IMR-90 (cell line): ENCODE measurements at regions not wholly inside any gene's neighbourhood (a gene's known extent, or its start where the extent isn't known, plus 50 kb on each side); places are given as distances from the start of the nearest gene placed in this dataset.

ENCODE experiments used
- ATAC-seq: fragments of 200-7000 bp; cut with Tn5 transposase; 2 replicates; pipeline ENCODE4 v1.9.1; 2020; ENCODE audit warnings: low read depth, mild to moderate bottlenecking, moderate library complexity
- BruUV-seq: library from RNA; stranded (reverse); fragments of 400-500 nt; replicated peaks from 2 replicates; lab custom pipeline; 2021; lab: Mats Ljungman, UMichigan
- CTCF ChIA-PET: fragments of 300-600 bp; formaldehyde crosslinking; extraction: SDS; loops from one replicate; lab custom pipeline; 2021; ENCODE audit warnings: antibody characterized with exemption; lab: Yijun Ruan, JAX
- POLR2A ChIA-PET: fragments of 300-600 bp; sonication (Branson Sonifier 250); formaldehyde crosslinking; loops from one replicate; lab custom pipeline; 2022; ENCODE audit warnings: antibody characterized with exemption; ENCODE audit not compliant: unreplicated experiment; lab: Charles Lee
- DNase-seq: peaks from one replicate; pipeline ENCODE4 v3.0.0; 2013
- H2AFZ ChIP-seq: replicated peaks from 2 replicates; pipeline ENCODE3; 2013; ENCODE audit warnings: low read length, mild to moderate bottlenecking; ENCODE audit not compliant: poor library complexity
- H2AK5ac ChIP-seq: 2 replicates; pipeline ENCODE4 v1.6.1; 2013; ENCODE audit warnings: low read depth, low read length, inconsistent platforms
- H2AK9ac ChIP-seq: replicated peaks from 2 replicates; pipeline ENCODE3; 2013; ENCODE audit warnings: mild to moderate bottlenecking, low read depth, low read length, moderate library complexity; ENCODE audit not compliant: poor library complexity
- H2BK120ac ChIP-seq: 2 replicates; pipeline ENCODE4 v1.6.1; 2013; ENCODE audit warnings: low read depth, low read length, inconsistent platforms
- H2BK15ac ChIP-seq: 3 replicates; pipeline ENCODE4 v1.6.1; 2013; ENCODE audit warnings: low read depth, low read length, inconsistent platforms
- H2BK20ac ChIP-seq: 2 replicates; pipeline ENCODE4 v1.6.1; 2013; ENCODE audit warnings: low read depth, mild to moderate bottlenecking, inconsistent platforms, low read length, moderate library complexity
- H2BK5ac ChIP-seq: 2 replicates; pipeline ENCODE4 v1.6.1; 2013; ENCODE audit warnings: mild to moderate bottlenecking, low read depth, low read length, inconsistent platforms; ENCODE audit not compliant: poor library complexity, severe bottlenecking
- H3K14ac ChIP-seq: replicated peaks from 2 replicates; pipeline ENCODE4 v1.6.1; 2013; ENCODE audit warnings: low read depth, low read length, inconsistent platforms
- H3K18ac ChIP-seq: 2 replicates; pipeline ENCODE4 v1.6.1; 2013; ENCODE audit warnings: low read depth, low read length, control low read depth
- H3K23ac ChIP-seq: 2 replicates; pipeline ENCODE4 v1.6.1; 2013; ENCODE audit warnings: low read depth, low read length, inconsistent platforms
- H3K27ac ChIP-seq: 2 replicates; pipeline ENCODE4 v1.5.1; 2013; ENCODE audit warnings: mild to moderate bottlenecking, control low read depth, low read length; ENCODE audit not compliant: insufficient read depth
- H3K27me3 ChIP-seq: 2 replicates; pipeline ENCODE4 v1.6.1; 2013; ENCODE audit warnings: low read length; ENCODE audit not compliant: control insufficient read depth, insufficient read depth
- H3K36me3 ChIP-seq: 2 replicates; pipeline ENCODE4 v1.6.1; 2013; ENCODE audit warnings: low read length, mixed read lengths; ENCODE audit not compliant: control insufficient read depth, insufficient read depth
- H3K4ac ChIP-seq: 2 replicates; pipeline ENCODE4 v1.6.1; 2013; ENCODE audit warnings: low read depth, low read length, inconsistent platforms
- H3K4me1 ChIP-seq: 2 replicates; pipeline ENCODE4 v1.6.1; 2013; ENCODE audit warnings: low read length, mixed read lengths; ENCODE audit not compliant: control insufficient read depth, insufficient read depth
- H3K4me2 ChIP-seq: 2 replicates; pipeline ENCODE4 v1.6.1; 2013; ENCODE audit warnings: low read depth, mild to moderate bottlenecking, control low read depth, low read length, moderate library complexity
- H3K4me3 ChIP-seq: 2 replicates; pipeline ENCODE4 v1.5.1; 2013; ENCODE audit warnings: low read depth, mild to moderate bottlenecking, control low read depth, low read length, moderate library complexity; ENCODE audit not compliant: insufficient read depth
- H3K56ac ChIP-seq: 2 replicates; pipeline ENCODE4 v1.6.1; 2013; ENCODE audit warnings: low read length, inconsistent platforms; ENCODE audit not compliant: insufficient read depth; ENCODE audit errors: extremely low read depth
- H3K79me1 ChIP-seq, 2 experiments: 2 replicates each; pipeline ENCODE4 v1.6.1; 2013; ENCODE audit warnings: low read length in 2 of 2, inconsistent platforms in 1 of 2, low read depth in 1 of 2
- H3K9ac ChIP-seq: 2 replicates; pipeline ENCODE4 v1.6.1; 2013; ENCODE audit warnings: low read depth, low read length, control low read depth
- H3K9me1 ChIP-seq: 2 replicates; pipeline ENCODE4 v1.6.1; 2013; ENCODE audit warnings: low read length, inconsistent platforms; ENCODE audit not compliant: insufficient read depth
- H3K9me3 ChIP-seq: 2 replicates; pipeline ENCODE4 v1.6.1; 2013; ENCODE audit warnings: low read length; ENCODE audit not compliant: control insufficient read depth, insufficient read depth
- H4K20me1 ChIP-seq: 2 replicates; pipeline ENCODE4 v1.6.1; 2013; ENCODE audit warnings: low read length, inconsistent platforms; ENCODE audit not compliant: insufficient read depth
- H4K5ac ChIP-seq: 2 replicates; pipeline ENCODE4 v1.6.1; 2013; ENCODE audit warnings: mild to moderate bottlenecking, low read depth, low read length, control low read depth
- H4K8ac ChIP-seq, 2 experiments: 2 replicates each; pipeline ENCODE4 v1.6.1; 2013; ENCODE audit warnings: low read depth in 2 of 2, low read length in 2 of 2, control low read depth in 1 of 2, inconsistent platforms in 1 of 2
- H4K91ac ChIP-seq: 2 replicates; pipeline ENCODE4 v1.6.1; 2013; ENCODE audit warnings: low read depth, low read length, inconsistent platforms; ENCODE audit not compliant: insufficient read depth
- CHD1 ChIP-seq: IDR thresholded peaks from 2 replicates; pipeline ENCODE4 v1.6.1; 2012; ENCODE audit warnings: low read depth, low read length, improper control_type of control experiment
- FOS ChIP-seq: fragments of 150-350 bp; IDR thresholded peaks from 2 replicates; pipeline ENCODE4 v1.6.1; 2016; ENCODE audit warnings: low read depth, low read length
- MAFK ChIP-seq: IDR thresholded peaks from 2 replicates; pipeline ENCODE4 v1.6.1; 2012; ENCODE audit warnings: low read depth, low read length, improper control_type of control experiment
- MXI1 ChIP-seq: IDR thresholded peaks from 2 replicates; pipeline ENCODE4 v1.6.1; 2012; ENCODE audit warnings: low read depth, mild to moderate bottlenecking, low read length, moderate library complexity, borderline replicate concordance
- NFE2L2 ChIP-seq: fragments of 150-350 bp; IDR thresholded peaks from 2 replicates; pipeline ENCODE4 v1.6.1; 2016; ENCODE audit warnings: low read depth, mild to moderate bottlenecking, low read length
- POLR2A ChIP-seq: IDR thresholded peaks from 2 replicates; pipeline ENCODE4 v1.6.1; 2012; ENCODE audit warnings: mild to moderate bottlenecking, low read depth, low read length
- RAD21 ChIP-seq: IDR thresholded peaks from 2 replicates; pipeline ENCODE4 v1.6.1; 2012; ENCODE audit warnings: low read length, improper control_type of control experiment
- WGBS, 2 experiments: methylation state at CpG; one replicate each; pipeline versions ENCODE4 v1.1.5 to v1.1.7; 2013; ENCODE audit warnings: missing lambda C conversion rate in 2 of 2; ENCODE audit not compliant: insufficient read length in 1 of 2; ENCODE audit errors: extremely low coverage in 2 of 2; 5-methylcytosine and 5-hydroxymethylcytosine counted together
- dilution Hi-C: fragments of 300-500 bp; cut with HindIII; formaldehyde crosslinking; loops from one replicate; pipeline ENCODE4 v1.14.3; 2018; ENCODE audit warnings: low sequenced_read_pairs; ENCODE audit not compliant: unreplicated experiment
- in situ Hi-C: fragments of 300-500 bp; cut with MboI; formaldehyde crosslinking; loops from 3 replicates; pipeline ENCODE4 v1.14.3; 2019; ENCODE audit warnings: low sequenced_read_pairs, inconsistent platforms, mixed read lengths
- intact Hi-C: fragments of 100-400 bp; cut with micrococcal nuclease; formaldehyde crosslinking; loops from 2 replicates; pipeline ENCODE4 v1.10.0; 2022
- TF ChIP-seq, protein P1 (sequence below): fragments of 150-350 bp; IDR thresholded peaks from 2 replicates; pipeline ENCODE4 v1.6.1; 2016; ENCODE audit warnings: low read depth, mild to moderate bottlenecking, low read length, moderate library complexity, borderline replicate concordance
- TF ChIP-seq, protein P2 (sequence below): fragments of 150-350 bp; IDR thresholded peaks from 2 replicates; pipeline ENCODE4 v1.6.1; 2017; ENCODE audit warnings: mild to moderate bottlenecking, antibody characterized with exemption, low read length, low read depth
- TF ChIP-seq, protein P3 (sequence below): conservative IDR thresholded peaks from 2 replicates; pipeline ENCODE4 v1.5.1; 2012; ENCODE audit warnings: mild to moderate bottlenecking, low read depth, low read length, improper control_type of control experiment

DNA sequence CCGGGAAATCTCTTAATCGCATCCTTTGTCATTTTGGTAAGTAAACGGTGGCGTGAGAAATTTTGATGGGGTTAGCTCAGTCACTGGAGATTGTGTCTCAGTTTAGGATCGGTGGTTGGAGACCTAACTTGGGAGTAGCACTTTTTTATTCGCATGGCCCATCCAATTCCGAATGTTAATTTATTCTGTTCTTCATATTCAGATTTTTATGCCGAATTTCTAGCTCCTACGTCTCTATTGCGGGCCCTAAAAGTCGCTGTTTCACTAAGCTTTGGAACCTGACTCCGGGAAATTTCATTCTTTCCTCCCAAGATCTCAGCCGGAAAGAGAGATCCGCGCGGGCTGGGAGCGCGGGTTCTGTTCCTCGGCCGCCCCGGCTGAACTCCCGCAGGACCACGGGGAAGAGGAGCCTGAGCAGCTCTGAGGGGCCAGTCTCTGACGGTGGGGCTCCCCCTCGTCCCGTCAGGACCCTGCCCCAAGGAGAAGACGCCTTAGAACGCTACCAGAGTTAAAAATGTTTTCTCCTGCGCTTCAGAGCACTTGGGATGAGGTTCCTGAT, 279.7 kb downstream of the FAM72C start:
- no TSS peak for BruUV-seq
- ATAC-seq: no peak
- TF ChIP-seq, protein P1, sequence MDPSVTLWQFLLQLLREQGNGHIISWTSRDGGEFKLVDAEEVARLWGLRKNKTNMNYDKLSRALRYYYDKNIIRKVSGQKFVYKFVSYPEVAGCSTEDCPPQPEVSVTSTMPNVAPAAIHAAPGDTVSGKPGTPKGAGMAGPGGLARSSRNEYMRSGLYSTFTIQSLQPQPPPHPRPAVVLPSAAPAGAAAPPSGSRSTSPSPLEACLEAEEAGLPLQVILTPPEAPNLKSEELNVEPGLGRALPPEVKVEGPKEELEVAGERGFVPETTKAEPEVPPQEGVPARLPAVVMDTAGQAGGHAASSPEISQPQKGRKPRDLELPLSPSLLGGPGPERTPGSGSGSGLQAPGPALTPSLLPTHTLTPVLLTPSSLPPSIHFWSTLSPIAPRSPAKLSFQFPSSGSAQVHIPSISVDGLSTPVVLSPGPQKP: no peak
- TF ChIP-seq MXI1 (no peak), POLR2A (no peak), RAD21 (no peak), FOS (no peak), CHD1 (no peak), MAFK (no peak), NFE2L2 (no peak)
- TF ChIP-seq, protein P2, sequence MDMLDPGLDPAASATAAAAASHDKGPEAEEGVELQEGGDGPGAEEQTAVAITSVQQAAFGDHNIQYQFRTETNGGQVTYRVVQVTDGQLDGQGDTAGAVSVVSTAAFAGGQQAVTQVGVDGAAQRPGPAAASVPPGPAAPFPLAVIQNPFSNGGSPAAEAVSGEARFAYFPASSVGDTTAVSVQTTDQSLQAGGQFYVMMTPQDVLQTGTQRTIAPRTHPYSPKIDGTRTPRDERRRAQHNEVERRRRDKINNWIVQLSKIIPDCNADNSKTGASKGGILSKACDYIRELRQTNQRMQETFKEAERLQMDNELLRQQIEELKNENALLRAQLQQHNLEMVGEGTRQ: no peak
- TF ChIP-seq, protein P3, sequence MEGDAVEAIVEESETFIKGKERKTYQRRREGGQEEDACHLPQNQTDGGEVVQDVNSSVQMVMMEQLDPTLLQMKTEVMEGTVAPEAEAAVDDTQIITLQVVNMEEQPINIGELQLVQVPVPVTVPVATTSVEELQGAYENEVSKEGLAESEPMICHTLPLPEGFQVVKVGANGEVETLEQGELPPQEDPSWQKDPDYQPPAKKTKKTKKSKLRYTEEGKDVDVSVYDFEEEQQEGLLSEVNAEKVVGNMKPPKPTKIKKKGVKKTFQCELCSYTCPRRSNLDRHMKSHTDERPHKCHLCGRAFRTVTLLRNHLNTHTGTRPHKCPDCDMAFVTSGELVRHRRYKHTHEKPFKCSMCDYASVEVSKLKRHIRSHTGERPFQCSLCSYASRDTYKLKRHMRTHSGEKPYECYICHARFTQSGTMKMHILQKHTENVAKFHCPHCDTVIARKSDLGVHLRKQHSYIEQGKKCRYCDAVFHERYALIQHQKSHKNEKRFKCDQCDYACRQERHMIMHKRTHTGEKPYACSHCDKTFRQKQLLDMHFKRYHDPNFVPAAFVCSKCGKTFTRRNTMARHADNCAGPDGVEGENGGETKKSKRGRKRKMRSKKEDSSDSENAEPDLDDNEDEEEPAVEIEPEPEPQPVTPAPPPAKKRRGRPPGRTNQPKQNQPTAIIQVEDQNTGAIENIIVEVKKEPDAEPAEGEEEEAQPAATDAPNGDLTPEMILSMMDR: no peak
- no peak overlapping the region for H2AK5ac ChIP-seq
- H2BK5ac ChIP-seq: no peak overlapping the region
- no peak overlapping the region for H3K4me2 ChIP-seq
- H2AK9ac ChIP-seq: no peak overlapping the region
- no peak overlapping the region for H2BK120ac ChIP-seq
- H3K9ac ChIP-seq: no peak overlapping the region
- no peak overlapping the region for H4K91ac ChIP-seq
- H3K4me3 ChIP-seq: no peak overlapping the region
- H2BK15ac ChIP-seq: no peak overlapping the region
- no peak for DNase-seq
- H2AFZ ChIP-seq: no peak overlapping the region
- H4K5ac ChIP-seq: no peak overlapping the region
- no peaks in the 10 kb centered on the region for H4K20me1 ChIP-seq
- ChIA-PET CTCF (no interaction called here), POLR2A (no interaction called here)
- in situ Hi-C loops: no loop called here
- intact Hi-C loops: no loop called here
- no peak overlapping the region for H3K4ac ChIP-seq
- no peaks in the 10 kb centered on the region; the same call in 1 of the 2 replicates for H3K9me3 ChIP-seq
- no peaks in the 10 kb centered on the region for H3K79me1 ChIP-seq
- H3K27me3 ChIP-seq: peaks cover 14% of the 10 kb centered on the region
- H3K9me1 ChIP-seq: no peaks in the 10 kb centered on the region
- no peak overlapping the region for H4K8ac ChIP-seq
- H3K36me3 ChIP-seq: no peaks in the 10 kb centered on the region
- no peak overlapping the region for H3K14ac ChIP-seq
- H2BK20ac ChIP-seq: no peak overlapping the region
- H3K4me1 ChIP-seq: no peaks in the 10 kb centered on the region
- H3K56ac ChIP-seq: no peak overlapping the region
- H3K27ac ChIP-seq: no peak overlapping the region
- H3K18ac ChIP-seq: no peak overlapping the region
- no peak overlapping the region for H3K23ac ChIP-seq
- dilution Hi-C loops: no loop called here
- no CpG with 5 or more reads among the region's 29 CpGs for WGBS, 2 experiments
